NCI-H1417 (cell line): ENCODE measurements at regions not wholly inside any gene's neighbourhood (a gene's known extent, or its start where the extent isn't known, plus 50 kb on each side); places are given as distances from the start of the nearest gene placed in this dataset.

Source experiments
- DNase-seq, 3 experiments: peaks; one replicate each; lab custom pipeline; 2025; lab: John Stamatoyannopoulos, UW

DNA sequence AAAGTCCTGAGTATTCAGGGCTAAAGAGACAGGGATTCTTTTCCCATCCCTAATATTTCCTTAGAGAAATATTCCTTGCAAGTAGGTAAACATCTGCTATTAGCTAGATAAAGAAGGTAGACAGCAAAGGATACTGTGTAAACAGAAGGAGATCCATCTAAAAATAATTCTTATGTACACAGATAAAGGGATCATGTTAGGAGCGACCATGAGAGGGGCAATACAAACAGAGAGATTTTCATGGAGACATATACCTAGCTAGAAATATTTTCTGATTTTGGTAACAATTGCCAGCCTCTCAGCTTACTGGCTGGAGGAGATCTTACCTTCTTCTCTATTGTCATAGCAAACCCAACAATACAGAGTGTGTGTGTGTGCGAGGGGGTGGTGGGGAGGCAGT, 184.6 kb upstream of the DMAC1 start:
- DNase-seq: peak in 1 of 3 experiments; percentile 52

DNA sequence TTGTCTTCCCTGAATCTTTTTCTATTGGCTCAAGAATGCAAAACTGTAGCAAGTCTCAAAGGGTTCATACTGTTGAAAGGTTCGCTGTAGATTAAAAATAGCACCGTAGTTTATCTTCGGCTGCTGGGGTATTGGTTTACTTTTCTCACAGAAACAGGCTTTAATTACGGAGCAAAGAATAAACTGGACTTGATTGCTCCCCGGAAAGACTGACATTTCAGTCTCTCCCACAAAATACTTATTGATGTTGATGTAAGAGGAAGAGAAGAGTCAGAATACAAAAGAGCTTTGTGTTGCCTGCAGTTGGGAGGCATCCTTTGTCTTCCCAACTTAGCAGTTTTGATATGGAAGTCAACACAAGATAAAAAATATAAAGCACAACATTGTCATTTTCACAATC, 183.9 kb upstream of the DMAC1 start:
- DNase-seq: peak in 2 of 3 experiments; percentile 14 to 63

DNA sequence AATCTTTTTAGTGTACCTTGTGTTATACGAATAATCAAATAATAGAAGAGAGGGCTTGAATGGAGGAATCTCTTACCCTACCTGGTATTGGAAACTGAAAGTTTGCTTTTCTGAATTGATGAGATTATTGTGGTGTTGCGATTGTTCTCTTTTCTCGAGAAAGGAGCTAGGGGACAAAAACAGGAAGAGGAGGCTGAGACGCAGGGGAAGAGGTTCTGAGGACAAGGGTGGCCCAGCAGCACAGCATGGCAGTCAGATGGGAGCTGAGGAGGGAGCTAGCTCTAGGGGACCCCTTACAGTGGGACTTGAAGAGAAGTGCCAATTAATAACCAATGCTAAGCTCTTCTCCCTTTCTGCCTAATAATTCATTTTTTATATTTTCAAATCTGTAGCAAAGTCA, 183.3 kb upstream of the DMAC1 start:
- peak in 1 of 3 experiments; percentile 12 for DNase-seq

DNA sequence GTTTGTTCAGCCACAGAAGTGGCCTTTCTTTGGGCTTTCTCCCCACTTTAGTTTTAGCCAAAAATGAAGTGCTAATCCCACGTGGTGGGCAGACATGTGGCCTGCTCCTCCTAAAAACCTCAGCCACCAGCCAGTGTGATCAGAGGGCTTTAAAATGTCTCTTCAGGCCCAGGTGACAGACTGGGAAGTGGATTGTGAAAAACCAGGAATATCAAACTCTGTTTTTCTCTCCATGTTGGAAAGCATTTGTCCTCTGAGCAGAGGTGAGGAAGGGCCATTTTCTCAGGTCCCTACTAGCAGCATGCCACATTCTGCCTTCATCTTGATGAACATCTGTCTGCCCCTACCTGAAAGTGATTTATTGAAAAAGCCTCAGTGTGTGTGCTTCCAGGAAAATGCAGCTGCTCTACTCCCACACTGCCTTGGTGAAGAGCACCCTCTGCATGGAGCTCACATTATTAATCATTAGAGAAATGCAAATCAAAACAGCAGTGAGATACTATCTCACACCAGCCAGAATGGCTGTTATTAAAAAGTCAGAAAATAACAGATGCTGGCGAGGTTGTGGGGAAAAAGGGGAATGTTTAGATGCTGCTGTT, 181.2 kb upstream of the DMAC1 start:
- DNase-seq: peak in 1 of 3 experiments; percentile 2

DNA sequence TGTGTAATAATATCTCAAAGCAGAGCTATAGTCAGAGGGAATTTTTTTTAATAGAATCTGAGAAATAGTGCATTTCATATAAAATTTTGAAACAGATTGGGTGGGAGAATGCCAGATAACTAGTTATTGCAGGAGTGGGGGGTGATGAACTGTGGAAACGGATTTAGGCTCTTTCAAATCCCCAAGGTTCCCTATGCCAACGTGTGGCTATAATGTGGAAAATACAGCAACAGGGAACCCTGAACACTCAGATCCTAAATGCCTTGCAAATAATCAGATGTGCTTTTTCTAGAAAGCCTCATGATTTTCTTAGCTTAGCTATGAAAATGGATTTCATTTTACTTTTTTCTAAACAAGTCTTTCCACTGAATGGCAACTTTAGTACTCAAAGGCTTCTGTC, 180.5 kb upstream of the DMAC1 start:
- DNase-seq: no peak

DNA sequence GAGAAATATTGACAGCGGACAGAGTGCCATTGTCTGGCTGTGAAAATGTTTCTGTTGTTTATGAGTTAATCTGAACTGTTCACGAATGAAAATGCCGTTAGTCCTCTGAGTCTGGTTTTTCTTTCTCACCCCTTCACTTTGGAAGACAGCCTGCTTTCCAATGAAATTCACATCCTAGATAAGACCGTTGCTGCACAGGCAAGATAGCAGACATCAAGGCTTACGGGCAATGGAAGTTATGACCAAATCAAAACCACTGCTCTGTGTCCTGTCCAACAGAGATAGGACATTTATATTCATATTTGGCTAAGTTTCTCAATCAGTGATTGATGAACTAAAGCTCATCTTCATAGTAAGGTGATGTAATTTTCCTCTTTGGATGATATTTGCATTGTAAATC, 180.0 kb upstream of the DMAC1 start:
- no peak for DNase-seq

DNA sequence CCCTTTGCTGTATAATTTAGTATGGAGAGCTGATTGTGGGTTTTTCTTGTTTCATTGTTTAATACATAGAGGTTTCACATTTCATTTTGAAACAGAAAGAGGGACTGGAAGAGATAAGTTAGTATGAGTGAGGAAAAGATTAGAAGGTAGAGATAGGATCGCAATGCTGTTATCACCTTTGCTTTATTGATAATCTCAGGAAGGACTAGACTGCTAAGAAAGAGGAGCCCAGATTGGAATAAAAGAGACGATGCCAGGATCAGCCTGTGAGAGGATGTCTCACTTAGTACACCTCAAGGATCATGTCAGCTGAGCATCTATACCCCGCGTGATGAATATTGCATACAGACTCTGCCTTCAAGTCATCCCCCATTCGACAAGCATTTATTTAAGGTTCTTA, 178.0 kb upstream of the DMAC1 start:
- DNase-seq: no peak

DNA sequence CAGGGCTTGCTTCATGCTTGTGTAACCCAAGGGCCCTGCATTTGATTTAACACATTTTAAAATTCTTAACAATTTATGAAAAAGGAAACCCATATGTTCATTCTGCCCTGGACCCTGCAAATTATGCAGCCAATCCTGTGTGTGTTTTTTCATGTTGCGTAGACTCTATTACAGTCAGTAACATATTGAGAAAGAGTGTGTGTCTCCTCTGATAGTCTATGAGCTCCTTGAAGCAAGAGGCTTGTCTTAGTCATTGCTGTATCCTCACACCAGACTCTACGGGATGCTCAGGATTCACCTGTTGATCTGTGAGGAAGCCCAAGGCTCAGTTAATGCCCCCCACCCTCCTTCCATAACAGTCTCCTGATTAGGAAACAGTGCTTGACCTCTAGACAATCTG, 177.3 kb upstream of the DMAC1 start:
- DNase-seq: no peak

DNA sequence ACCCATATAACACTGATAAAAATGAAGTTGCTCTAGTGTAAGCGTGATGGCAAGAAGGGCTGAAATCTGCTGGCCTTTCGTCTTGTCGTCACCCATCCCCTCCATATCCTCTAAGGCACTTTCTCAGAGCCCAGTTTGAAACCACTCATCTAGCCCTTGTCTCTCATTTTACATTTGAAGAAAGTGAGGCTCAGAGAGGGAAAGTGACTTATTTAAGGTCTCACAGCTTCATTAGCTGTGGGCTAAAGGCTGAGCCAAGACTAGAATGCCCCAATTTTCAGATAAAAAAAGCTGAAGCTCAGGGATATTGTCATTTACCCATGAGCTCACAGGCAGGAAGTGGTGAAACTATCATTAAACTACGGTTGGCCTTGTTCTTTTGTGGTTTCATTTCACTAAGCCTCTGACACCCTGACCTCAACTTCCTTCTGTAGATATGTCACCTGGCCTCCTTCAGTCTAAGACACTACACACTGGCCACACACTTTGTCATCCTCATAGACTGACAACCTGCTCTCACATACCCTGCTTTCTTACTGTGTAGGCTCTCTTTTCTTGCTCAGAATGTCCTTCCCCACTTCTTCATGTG, 176.7 kb upstream of the DMAC1 start:
- DNase-seq: no peak

DNA sequence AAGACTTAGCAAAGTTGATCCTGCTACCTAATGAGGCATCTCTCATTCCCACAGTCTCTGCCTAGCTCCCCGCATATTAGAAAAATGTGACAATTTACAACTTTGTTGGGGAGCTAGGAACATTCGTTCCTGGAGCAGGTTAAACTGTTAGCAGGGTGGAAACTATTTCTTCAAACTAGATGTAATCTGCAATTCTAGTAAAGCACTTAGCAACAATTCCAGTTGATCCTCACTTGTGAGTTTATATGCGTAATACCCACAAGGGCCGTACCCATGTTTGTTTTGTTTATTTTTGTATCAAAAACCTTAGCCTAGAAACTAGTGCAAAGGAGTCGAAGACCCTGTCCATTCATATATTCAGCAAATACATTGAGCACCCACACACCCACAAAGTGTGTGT, 175.8 kb upstream of the DMAC1 start:
- DNase-seq: no peak

DNA sequence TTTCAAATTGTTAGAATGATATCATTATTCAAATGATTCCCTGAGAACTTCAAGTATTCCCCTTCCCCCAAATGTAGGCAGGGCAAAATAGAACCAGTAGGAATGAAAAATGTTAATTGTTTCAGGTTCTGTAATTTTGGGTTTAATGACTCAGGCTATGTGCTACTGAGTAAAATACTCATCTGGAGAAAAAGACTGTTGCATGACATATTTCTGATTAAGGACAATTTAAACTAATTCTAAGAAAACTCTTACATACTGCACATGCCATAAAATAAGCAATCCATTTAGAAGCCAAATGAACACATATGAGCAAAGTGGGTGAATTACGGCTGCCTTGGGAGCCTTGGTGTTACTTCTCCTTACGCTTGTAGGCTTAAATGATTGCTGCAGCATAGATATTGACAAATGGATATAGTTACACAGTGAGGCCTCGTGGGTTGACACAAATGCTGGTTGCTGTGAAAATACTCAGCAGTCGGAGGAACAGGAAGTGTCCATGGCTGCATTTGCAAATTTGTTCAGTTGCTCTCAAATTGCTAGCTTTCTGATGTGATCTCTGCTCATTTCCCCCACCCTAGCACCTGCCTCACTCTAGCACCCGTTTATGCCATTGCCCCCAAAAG, 174.9 kb upstream of the DMAC1 start:
- DNase-seq: peak in 2 of 3 experiments; percentile 17 to 22

DNA sequence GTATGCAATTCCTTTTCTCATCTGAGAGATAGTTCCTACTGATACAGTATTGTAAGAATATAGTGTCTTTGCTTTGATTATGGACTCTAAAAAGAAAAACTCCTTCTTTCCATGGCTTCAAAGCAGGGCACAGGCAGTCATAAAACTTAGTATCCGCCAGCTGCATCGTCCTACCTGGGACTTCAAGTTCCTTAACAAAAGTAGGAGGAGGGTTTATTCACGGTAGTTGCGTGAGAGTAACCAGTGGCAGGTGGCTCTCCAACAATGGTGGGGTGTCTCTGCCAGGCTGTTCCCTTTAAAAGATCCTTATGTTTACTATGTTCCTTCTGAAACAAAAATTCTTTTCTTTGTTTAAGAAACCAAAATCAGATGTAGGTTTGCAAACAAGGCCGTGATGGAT, 173.5 kb upstream of the DMAC1 start:
- DNase-seq: no peak

DNA sequence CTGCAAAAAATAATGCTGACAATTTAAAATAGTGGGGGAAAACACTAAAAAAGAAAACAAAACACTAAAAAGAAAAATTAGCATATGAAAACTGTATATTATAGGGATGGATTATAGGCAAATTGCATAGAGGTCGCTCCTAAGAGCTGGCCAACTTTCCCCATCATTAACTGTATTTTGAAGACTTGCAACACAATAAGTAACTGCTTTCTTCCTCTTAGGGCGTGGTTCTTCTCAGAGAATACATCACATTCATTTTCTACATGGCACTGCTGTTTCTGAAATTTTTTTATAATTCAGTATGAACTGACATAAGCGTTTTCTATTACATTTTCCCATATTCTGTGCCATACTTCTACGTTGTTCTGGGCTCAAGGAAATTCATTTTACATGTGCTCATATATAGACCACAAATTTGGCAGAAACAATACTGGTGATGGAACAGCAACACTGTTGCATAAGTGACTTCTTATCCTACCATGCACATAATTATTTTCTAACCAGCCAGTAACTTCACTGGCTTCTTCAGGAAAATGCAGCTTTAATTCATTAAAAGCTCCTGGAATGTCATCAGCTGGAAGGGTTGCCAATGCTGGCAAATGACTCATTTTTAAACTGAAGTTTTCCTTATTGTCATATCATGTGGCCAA, 171.2 kb upstream of the DMAC1 start:
- DNase-seq: no peak

DNA sequence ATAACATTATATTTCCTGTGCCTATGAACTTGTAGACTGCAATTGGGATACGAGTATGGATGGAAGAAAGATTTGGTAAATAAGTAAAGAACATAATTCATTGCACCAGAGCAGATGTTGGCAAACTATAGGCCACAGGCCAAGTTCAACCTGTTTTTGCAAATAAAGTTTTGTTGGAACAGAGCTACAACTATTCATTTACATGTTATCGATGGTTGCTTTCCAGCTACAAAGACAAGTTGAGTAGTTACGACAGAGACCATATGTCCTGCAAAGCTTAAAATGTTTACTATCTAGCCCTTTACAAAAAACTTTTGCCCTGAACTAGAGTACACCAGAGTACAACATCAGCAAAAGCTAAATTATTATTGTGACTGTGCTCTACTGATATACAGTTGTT, 169.1 kb upstream of the DMAC1 start:
- no peak for DNase-seq

DNA sequence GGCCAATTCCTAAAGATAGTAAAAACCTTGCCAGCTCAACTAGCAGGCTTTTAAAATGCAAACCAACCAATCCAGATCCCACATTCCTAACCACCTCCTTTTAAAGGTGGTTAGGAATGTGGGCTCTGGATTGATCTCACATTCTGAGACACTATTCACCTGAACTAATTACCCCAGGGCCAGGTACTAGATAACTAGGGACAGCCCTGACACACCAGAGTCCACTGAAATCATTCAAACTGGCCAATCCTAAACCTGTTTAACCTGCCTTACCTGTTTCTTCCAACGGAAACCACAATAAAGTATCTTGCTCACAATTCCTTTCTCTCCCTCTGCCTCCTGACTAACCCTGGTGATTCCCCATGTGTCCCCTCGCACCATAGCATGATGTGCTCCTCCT, 168.3 kb upstream of the DMAC1 start:
- DNase-seq: peak in 1 of 3 experiments; percentile 3

DNA sequence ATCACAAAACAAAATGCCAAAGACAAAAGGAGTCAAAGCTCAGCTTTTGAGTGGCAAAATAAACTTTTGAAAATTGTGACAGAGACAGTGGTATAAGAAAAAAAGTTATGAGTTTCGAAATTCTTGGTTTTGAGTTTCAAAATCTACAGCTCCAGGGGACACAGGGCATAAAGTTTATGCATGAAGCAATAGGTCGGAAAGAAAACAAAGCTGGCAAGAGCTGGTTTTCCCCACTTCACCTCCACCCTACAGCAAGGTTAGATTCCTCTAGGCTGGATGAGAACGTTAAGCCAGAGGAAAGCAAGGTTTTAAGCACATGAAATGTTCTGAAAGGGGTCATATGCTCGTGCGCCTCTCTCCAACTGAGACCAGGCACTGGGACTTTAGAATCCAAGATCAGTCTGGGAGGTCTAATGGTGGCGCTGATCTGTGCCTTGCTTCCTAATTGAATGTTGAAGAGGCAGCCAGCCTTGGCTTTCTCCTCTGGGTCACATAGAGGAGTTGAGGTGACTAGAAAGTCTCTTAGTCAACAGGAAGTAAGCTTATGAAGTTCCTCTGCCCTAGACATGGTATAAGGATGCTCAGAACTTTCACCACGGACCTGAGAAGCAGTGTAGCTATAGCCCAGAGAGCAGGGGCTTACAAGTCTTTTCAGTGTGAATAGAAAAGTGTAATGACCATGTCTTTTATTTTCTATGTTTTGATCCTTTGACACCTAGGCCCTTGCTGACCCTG, 167.7 kb upstream of the DMAC1 start:
- no peak for DNase-seq

DNA sequence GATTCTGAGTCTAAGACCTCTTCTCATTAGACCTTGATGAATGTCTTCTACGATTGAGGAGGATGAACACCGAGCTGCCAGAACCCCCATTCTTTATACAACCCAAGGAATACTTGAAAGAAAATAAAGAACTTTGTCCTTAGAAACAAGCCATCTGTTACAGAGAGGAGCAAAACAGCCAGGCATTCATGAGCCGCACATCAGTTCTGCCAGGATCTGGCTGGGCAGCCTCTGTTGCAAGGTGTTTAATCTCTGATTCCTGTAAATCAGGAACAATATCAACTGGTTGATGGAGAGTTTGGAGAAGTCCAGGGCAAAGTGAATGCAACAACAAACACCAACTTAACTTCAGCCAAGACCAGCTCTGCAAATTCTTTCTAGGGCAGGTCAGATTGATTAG, 165.5 kb upstream of the DMAC1 start:
- no peak for DNase-seq

DNA sequence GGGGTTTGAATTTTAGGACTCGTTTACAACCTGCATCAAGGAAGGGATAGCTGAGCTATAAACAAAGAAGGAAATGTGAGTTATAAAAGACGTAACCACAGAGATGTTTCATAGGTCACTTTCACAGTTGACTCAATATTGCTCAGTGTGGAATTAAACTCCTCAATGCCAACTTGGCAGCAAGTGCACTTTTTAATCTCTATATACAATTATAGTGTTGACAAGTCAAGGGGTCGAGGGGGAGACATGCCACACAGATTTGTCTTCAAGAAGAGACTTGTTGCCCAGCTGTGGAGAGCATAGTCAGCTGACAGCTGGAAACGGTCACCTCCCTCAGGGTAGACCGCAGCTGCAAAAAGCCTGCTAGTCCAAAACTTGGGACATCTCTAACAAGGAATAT, 163.4 kb upstream of the DMAC1 start:
- DNase-seq: no peak

DNA sequence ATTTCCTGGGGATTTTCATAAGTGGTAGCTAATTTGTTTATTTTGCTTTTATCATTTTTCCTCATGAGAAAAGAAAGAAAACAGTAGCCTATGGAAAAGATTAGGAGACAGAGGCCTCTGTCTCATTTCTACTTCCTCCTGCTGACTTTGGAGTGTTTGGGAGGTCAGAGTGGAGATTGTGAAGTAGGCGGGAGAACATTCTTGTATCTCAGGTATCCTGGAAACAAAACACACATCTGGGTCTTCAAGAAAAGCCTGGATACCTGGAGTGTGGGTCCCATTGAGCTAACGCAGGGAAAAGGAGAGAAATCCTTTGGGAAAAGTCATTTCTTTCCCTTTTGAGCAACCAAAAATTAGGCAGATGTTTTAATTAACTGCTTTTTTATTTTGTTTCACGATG, 161.5 kb upstream of the DMAC1 start:
- peak in 1 of 3 experiments; percentile 12 for DNase-seq

DNA sequence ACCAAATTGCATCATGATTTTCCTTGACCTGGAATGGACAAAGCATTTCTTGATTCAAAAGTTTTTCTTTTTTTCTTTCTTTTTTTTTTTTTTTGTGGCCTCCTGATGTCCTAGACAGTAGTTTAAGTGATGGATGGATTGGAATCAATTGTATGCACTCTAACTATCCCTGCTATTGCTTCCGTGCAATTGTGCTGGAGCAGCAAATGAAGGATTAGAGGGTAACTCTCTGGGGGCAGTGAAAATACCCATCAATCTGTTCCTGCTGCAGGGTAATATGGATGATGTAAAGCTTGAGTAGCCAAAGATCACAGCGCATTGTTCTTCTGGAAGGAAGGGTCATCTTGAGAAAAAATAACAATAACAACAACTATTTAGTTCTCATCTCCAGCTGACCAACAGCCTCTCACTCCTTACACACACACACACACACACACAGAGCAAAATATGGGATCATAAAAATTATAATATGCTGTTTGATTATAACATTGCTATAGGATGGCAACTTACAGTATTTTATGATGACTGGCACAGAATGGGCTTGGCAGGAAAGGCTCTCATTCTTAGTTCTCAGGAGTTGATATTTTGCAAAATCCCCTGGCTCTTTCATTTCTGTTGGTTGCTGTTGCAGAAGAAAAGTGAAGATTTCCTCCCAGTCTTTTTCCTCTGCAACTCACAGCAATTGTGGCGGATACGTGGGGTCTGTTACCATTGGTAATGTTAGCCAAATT, 160.9 kb upstream of the DMAC1 start:
- no peak for DNase-seq

DNA sequence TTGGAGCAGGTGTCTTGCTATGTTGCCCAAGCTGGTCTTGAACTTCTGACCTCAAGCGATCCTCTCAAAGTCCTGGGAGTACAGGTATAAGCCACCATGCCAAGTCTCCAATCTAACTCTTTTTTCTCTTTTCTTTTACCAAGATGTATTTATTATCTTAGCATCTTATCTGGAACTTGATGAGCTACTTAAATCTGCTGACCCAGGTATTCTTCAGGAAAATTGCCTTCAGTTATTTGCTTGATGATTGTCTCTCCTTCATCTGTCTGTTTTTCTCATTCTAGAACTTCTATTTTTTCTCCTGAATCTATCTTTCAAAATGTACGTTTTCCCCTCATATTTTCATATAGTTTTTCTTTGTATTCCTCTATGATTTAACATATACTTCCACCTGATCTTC, 158.2 kb upstream of the DMAC1 start:
- DNase-seq: no peak

DNA sequence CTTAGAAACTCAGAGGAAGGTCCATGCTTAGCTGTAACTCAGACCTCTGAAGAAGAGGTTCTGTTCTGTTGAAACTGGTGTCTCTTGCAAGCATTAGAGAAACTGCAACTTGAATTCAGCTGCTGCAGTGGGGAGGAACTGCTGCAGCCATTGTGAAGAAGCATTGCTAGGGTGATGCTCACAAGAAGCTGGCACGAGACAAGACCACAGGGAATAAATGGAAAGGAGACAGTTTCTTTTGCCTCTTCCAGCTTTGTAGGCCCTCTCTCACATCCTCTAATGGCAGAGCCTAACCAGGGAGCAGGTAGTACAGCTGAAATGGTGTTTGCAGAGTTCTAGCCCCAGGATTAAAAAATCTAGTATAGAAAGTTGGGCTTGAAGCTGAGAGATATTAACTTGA, 148.0 kb upstream of the DMAC1 start:
- DNase-seq: no peak
